NCI-H510A treated with DMSO at 0.1 percent for 48 hours (cell line): ENCODE measurements at regions not wholly inside any gene's neighbourhood (a gene's known extent, or its start where the extent isn't known, plus 50 kb on each side); places are given as distances from the start of the nearest gene placed in this dataset.
A peak's percentile ranks its signal among the peaks of the same experiment; 100 is the strongest.

Experiments used
- DNase-seq: peaks from one replicate; lab custom pipeline; 2025; lab: John Stamatoyannopoulos, UW

DNA sequence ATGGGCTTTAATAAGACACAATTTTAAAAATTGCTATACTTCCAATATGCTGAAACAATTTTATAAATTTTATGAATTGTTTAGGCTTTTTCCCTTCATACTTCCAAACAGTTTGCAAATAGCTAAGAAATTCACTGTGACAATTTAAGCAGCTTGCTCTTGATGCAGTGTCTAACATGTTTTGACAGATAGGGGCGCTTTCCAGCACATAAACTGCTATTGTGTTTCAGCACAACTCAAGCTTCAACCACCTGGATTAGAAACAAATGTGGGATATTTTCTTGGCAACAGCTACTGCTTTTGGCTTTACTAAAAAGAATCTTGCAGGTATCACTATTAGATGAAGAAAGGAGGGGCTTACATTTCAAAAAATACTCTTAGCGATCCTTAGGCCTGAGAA is 565.8 kb upstream of the DPPA4 start:
- no peak for DNase-seq

DNA sequence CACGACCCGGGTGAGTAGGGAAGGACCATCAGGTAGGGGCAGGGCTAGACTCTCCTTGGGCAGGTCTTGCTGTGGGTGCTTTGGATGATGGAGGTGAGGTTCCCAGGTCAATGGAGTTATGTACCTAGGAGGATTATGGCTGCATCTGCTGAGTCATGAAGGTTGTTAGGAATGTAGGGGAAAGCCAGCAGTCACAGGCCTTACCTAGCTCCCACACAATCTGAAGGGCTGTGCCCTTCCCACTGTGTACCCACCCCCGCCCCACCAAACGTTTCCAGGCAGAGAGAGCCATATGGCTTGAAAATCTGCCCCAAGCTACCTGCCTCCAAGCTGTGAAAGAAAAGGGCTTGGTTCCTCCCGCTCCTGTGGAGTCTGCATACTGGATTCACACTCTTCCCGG is 573.4 kb upstream of the DPPA4 start:
- no peak for DNase-seq

DNA sequence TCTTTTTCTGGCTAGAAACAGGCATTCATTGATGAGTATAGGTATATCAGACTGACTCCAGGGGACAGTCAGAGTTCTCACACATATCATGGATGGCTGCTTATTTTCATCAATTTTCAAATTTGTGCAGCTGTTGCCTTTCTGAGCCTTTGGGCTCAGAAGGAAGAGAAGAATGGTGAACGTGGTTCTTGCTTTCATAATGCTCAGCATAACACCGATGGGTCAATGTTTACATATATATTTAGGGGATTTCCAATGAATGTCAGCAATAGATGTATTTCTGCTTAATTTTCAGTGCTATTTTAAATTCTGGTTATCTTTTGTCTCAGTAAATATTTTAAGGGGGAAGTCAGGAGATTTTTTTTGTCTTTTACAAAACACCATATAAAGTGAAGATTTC is 581.4 kb upstream of the DPPA4 start:
- no peak for DNase-seq

DNA sequence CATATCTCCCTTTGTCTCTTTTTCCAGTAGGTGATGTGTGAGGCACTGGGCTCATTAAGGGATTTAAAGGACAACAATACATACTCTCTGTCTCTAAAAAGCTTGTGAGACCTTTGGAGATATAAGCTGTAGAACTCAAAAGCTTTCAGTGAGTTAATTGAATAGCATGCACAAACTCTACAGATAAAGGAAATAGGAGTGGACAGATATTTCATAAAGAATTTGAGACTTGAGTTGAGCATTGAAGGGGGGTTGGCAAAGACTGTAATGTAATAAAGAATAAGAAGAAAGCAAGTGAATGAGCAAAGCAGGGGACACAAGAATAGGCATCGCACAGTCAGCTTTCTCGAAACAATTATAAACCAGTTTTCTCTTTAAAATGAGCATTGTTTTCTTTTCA is 583.4 kb upstream of the DPPA4 start:
- no peak for DNase-seq

- peak; percentile 40 for DNase-seq
These were observed 584.2 kb upstream of the DPPA4 start for GRCh38 chr3:109921509-109921908.

GRCh38 chr3:109922856-109923255 is 585.5 kb upstream of the DPPA4 start:
- no peak for DNase-seq

- no peak for DNase-seq
These were observed 586.1 kb upstream of the DPPA4 start for GRCh38 chr3:109923431-109923830.

DNA sequence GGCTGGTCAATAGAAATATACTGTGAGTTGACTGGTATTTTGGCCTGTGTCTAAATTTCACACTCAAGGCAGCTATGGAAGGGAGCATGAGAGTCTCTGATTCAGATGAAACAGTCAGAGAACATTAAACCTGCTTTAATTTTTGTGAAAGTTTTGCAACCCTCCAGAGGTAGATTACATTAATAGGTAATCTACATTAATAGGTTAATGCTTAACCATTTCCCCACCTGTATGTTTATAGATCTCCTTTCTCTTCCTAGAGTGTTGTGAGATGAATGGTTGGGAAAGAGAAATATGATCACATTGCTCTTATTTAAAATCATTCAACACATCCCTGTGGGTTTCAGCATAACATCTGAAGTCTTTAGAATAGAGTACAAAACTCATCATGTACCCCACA is 586.9 kb upstream of the DPPA4 start:
- DNase-seq, result no peak

DNA sequence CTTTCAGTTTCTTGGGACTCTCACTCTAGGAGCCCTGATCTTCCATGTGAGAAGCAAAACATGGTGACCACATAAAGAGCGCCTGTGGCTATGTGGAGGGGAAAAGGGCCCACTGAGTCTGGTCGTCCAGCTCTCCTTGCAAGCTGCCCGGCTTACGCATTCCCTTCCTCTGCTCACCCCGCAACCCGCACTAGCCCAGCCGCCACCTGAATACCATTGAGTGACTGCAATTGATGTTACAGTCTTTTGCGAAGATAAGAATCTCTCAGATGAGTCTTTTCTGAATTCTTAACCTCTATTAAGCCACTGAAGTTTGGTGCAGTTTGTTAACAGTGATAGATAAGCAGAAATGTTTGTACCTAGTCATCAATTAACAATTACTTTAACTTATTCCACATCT is 589.0 kb upstream of the DPPA4 start:
- no peak for DNase-seq

- DNase-seq, result no peak
These were observed 589.8 kb upstream of the DPPA4 start for GRCh38 chr3:109927161-109927560.

DNA sequence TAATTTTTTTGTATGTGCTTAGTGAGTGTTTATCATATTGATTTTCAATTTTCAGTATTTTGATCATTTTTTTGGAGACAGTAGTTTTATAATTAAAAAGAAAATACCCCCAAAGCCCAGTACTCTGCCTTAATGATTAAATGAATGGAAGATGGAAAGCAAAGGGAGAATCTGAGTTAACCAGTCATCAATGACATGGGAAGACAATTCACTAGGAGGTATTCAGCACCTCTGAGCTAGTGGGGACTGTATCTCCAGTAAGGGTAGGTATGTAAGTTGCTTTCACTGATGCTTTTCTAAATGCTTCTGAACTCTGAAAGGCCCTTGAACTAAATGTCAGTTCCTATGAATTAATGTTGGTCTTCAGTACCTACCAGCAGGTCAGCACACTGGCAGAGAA is 590.4 kb upstream of the DPPA4 start:
- DNase-seq, result no peak

DNA sequence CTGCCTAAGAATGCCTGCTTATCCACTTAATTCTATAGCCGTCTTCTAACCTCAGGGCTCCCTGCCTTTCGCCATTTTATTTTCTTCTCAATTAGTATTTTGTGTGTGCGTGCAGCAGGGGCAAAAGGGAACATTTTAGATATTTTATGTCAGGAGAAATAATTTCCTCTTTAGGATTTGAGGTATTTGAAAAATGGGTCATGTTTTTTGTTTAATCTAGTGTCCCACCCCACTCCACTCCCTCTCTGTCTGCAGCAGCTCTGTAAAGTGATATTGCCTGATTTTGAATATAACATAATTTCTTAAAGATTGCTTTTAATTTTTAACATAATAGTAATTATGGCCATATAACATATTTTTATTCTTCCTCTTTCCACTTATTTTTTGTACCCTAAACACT is 593.2 kb upstream of the DPPA4 start:
- no peak for DNase-seq

DNA sequence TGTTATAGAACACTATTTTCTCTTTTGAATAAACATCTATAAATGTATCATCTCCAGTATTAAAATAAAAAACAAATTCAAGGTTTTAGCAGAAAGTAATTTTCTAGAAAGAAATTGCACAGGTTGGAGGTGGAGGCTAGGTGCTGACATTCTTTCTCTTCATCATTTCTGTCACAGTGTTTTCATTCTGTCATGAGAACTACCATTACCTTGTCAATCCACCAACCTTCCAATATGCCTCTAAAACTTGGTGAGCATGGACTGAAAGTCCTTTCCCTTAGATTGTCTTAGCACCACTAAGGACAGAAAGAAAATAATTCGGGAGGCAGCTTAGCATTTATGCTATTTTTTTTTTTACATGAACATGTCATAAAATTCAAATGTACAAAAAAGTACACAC is 596.2 kb upstream of the DPPA4 start:
- DNase-seq, result no peak

DNA sequence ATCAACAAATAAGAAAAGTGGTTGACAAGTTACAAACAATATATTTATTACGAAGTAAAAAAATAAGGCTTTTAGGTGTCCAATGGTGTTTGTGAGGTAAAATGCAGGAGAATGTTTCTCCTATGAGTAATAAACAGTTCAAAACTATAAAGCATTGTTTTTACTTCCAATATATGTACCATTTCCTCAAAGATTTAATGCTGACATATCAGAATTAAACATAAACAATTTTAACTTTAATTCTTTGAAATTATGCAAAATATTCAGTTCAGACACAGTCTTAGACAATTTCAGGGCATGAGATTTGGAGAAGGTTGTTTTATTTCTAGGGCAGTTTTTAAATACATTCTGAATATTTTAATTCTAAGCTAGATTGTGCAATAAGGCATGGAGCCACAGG is 602.5 kb upstream of the DPPA4 start:
- DNase-seq, result no peak

DNA sequence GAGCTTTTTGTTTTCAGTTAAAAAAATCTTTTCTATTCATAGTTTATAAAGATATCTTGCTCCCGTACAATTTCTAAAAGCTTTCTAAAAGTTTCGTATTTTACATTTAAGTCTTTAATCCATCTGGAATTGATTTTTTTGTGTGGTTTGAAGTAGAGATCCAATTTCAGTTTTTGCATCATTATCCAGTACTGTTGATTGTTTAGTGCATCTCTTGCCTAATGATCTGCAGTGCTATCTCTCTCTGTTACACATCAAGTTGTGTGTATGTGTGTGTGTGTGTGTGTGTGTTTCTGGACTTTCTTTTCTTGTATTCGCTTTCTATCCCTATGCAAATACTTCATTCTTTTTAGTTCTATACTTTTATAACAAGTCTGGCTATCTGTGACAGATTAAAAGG is 605.8 kb upstream of the DPPA4 start:
- no peak for DNase-seq

- no peak for DNase-seq
These were observed 607.5 kb upstream of the DPPA4 start for GRCh38 chr3:109944836-109945235.

DNA sequence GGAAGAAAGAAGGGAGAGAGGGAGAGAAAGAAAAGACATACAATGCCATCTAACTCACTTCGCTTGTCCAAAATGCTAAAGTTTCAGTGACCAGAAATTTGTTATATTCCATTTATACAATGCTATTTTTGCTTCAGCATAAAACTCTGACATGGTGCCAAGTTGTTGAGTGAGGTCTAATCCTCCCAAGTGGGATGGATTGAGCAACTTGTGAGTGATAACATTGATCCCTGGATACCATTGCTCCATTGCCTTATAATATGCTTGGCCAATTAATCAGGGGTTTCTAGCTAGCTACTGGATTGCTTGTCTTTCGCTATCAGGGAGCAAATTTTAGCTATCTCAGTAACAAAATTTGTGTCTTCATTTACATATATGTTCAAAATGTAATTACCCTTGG is 615.6 kb upstream of the DPPA4 start:
- DNase-seq, result no peak

GRCh38 chr3:109963831-109964230 is 626.5 kb upstream of the DPPA4 start:
- DNase-seq, result peak; percentile 19

- no peak for DNase-seq
These were observed 636.4 kb upstream of the DPPA4 start for GRCh38 chr3:109973733-109974132.

GRCh38 chr3:109977897-109978296 is 640.6 kb upstream of the DPPA4 start:
- DNase-seq, result no peak

DNA sequence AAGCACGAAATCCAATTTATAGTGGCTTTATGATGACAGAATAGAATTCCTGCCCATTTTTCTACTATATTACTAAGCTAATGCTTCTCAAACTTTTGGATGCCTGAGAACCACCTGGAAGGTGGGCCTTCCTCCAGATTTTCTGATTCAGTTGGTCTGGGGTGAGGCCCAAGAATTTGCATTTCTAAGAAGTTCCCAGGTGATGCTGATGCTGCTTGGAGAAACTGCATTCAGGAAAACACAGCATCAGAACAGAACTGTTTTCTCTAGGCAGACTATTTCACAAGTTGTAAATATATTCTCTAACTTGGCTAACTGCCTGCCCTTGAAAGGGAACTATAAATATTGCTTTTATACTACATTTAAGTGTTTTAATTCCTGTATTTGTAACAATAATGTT is 644.9 kb upstream of the DPPA4 start:
- DNase-seq, result no peak

DNA sequence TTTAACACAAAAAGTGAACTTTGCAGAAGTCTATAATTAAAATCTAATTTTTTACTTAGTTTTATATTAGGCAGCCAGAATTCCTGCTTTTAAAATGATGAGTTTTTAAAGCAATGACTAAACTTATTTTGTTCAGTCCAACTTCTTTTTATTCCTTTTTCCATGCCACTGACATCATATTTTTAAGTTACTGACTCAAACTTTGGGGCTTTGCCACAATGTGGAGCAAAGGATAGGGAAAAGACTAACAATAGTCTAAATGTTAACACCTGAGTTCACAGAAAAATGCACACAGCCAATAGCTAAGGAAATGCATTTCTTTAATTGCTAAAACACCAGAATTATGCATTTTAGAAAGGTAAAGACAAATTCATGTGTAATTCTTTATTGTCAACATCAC is 647.6 kb upstream of the DPPA4 start:
- DNase-seq, result no peak

- DNase-seq, result no peak
These were observed 648.7 kb upstream of the DPPA4 start for GRCh38 chr3:109985943-109986555.

DNA sequence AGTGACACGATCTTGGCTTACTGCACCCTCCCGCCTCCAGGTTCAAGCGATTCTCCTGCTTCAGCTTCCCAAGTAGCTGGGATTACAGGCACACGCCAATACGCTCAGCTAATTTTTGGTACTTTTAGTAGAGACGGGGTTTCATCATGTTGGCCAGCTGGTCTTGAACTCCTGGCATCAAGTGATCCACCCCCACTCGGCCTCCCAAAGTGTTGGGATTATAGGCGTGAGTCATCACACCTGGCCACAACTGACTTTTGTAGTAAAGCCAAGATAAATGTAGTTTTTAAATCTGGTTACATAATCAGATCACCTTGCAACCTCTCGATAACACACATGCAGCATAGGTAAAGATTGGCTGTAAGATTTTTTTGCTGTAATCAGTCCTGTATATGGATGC is 657.5 kb upstream of the DPPA4 start:
- DNase-seq, result no peak

- no peak for DNase-seq
These were observed 658.0 kb upstream of the DPPA4 start for GRCh38 chr3:109995377-109995776.
